Neural cell (in vitro differentiated cells): ENCODE measurements at regions not wholly inside any gene's neighbourhood (a gene's known extent, or its start where the extent isn't known, plus 50 kb on each side); places are given as distances from the start of the nearest gene placed in this dataset.
"Not testable (repeated sequence)": the region's sequence is repeated elsewhere in the genome, so short reads cannot be mapped to it uniquely, and the experiment has no call there.

ENCODE experiments used
- H2AFZ ChIP-seq: fragments of 200-600, 300-800 bp; sonication (generic), shearing (Covaris generic); 2 replicates; pipeline ENCODE4 v1.6.0; 2014; ENCODE audit warnings: low read depth, mild to moderate bottlenecking, antibody characterized with exemption, low read length, moderate library complexity
- H3F3A ChIP-seq: fragments of 200-600 bp; shearing (Covaris generic); 2 replicates; pipeline ENCODE4 v1.6.1; 2016; ENCODE audit warnings: mild to moderate bottlenecking, moderate library complexity, mixed read lengths, antibody characterized with exemption, low read length; ENCODE audit not compliant: insufficient read depth, poor library complexity, severe bottlenecking
- H3K27ac ChIP-seq: fragments of 200-600, 300-800 bp; sonication (generic), shearing (Covaris generic); 2 replicates; pipeline ENCODE4 v1.5.1; 2014; ENCODE audit warnings: mild to moderate bottlenecking, low read length, moderate library complexity
- H3K27me3 ChIP-seq: fragments of 300-800, 200-600 bp; sonication (generic), shearing (Covaris generic); 2 replicates; pipeline ENCODE4 v1.6.0; 2014; ENCODE audit warnings: mild to moderate bottlenecking, low read depth, low read length, moderate library complexity; ENCODE audit not compliant: insufficient read depth
- H3K36me3 ChIP-seq: fragments of 300-800, 200-600 bp; sonication (generic), shearing (Covaris generic); 2 replicates; pipeline ENCODE4 v1.5.1; 2014; ENCODE audit warnings: mild to moderate bottlenecking, antibody characterized with exemption, low read length, moderate library complexity; ENCODE audit not compliant: insufficient read depth
- H3K4me2 ChIP-seq: fragments of 300-800, 200-600 bp; sonication (generic), shearing (Covaris generic); 2 replicates; pipeline ENCODE4 v1.6.0; 2014; ENCODE audit warnings: mild to moderate bottlenecking, low read length
- H3K4me3 ChIP-seq: fragments of 300-800, 200-600 bp; sonication (generic), shearing (Covaris generic); 2 replicates; pipeline ENCODE4 v1.5.1; 2014; ENCODE audit warnings: mild to moderate bottlenecking, low read length, moderate library complexity
- H3K79me2 ChIP-seq: fragments of 200-600 bp; shearing (Covaris generic); replicated peaks from 2 replicates; pipeline ENCODE4 v1.6.0; 2014; ENCODE audit warnings: mild to moderate bottlenecking, low read length, moderate library complexity; ENCODE audit not compliant: insufficient read depth
- H3K9ac ChIP-seq: fragments of 300-800, 200-600 bp; sonication (generic), shearing (Covaris generic); 2 replicates; pipeline ENCODE4 v1.6.1; 2016; ENCODE audit warnings: mild to moderate bottlenecking, low read length, mixed read lengths
- H3K9me2 ChIP-seq: fragments of 200-600 bp; shearing (Covaris generic); 2 replicates; pipeline ENCODE4 v1.6.1; 2016; ENCODE audit warnings: mild to moderate bottlenecking, low read length, mixed read lengths; ENCODE audit not compliant: insufficient read depth
- H3K9me3 ChIP-seq: fragments of 200-600, 300-800 bp; sonication (generic), shearing (Covaris generic); 2 replicates; pipeline ENCODE4 v1.6.1; 2016; ENCODE audit warnings: mild to moderate bottlenecking, mixed run types, low read length, moderate library complexity, mixed read lengths
- H4K20me1 ChIP-seq: fragments of 200-600 bp; shearing (Covaris generic); 2 replicates; pipeline ENCODE4 v1.6.1; 2016; ENCODE audit warnings: mild to moderate bottlenecking, mixed run types; ENCODE audit not compliant: insufficient read depth
- EP300 ChIP-seq: fragments of 450-650 bp; conservative IDR thresholded peaks from 2 replicates; pipeline ENCODE4 v1.6.1; 2014; ENCODE audit warnings: antibody characterized with exemption, mild to moderate bottlenecking, moderate library complexity; ENCODE audit not compliant: poor library complexity, severe bottlenecking
- EZH2 ChIP-seq: fragments of 200-600, 300-800 bp; shearing (Covaris generic), sonication (generic); IDR thresholded peaks from 2 replicates; pipeline ENCODE4 v1.6.1; 2014; ENCODE audit warnings: antibody characterized with exemption, low read length, borderline replicate concordance, mild to moderate bottlenecking; ENCODE audit not compliant: insufficient read depth, poor library complexity, severe bottlenecking
- MXI1 ChIP-seq: fragments of 450-650 bp; conservative IDR thresholded peaks from 2 replicates; pipeline ENCODE4 v1.6.1; 2014; ENCODE audit warnings: antibody characterized with exemption, mild to moderate bottlenecking; ENCODE audit not compliant: poor library complexity, severe bottlenecking
- POLR2AphosphoS5 ChIP-seq: IDR thresholded peaks from 2 replicates; pipeline ENCODE4 v1.6.1; 2012
- RAD21 ChIP-seq: fragments of 450-650 bp; conservative IDR thresholded peaks from 2 replicates; pipeline ENCODE4 v1.6.1; 2014; ENCODE audit warnings: antibody characterized with exemption, mild to moderate bottlenecking, moderate library complexity
- SMC3 ChIP-seq: fragments of 450-650 bp; conservative IDR thresholded peaks from 2 replicates; pipeline ENCODE4 v1.6.1; 2014; ENCODE audit warnings: antibody characterized with exemption, mild to moderate bottlenecking, moderate library complexity; ENCODE audit not compliant: poor library complexity
- TAF1 ChIP-seq: IDR thresholded peaks from 2 replicates; pipeline ENCODE4 v1.6.1; 2012; ENCODE audit warnings: low read depth
- TF ChIP-seq, protein P1 (sequence below): fragments of 450-650 bp; IDR thresholded peaks from 2 replicates; pipeline ENCODE4 v1.5.1; 2014; ENCODE audit warnings: antibody characterized with exemption, mild to moderate bottlenecking, moderate library complexity; ENCODE audit not compliant: poor library complexity, severe bottlenecking
- TF ChIP-seq, protein P2 (sequence below): IDR thresholded peaks from 2 replicates; pipeline ENCODE4 v1.6.1; 2012; ENCODE audit warnings: borderline replicate concordance

DNA sequence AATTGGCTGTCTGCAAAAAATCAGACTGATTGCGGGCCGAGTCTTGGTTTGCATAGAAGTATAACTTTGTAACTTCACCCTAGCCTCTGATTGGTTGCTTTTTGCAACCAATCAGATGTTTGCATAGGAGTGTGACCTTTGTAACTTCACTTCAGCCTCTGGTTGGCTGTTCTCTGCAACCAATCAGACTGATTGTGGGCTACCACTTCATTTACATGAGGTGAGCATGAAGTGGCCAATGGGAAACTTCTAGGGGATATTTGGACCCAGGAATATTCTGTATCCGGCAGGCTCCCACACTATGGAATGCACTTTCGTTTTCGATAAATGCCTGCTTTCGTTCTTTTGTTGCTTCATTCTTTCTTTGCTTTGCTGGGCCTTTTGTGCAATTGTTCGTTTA, 667.7 kb downstream of the FAM133A start:
- H3K9ac ChIP-seq, H3K4me3 ChIP-seq, H2AFZ ChIP-seq, H3K9me3 ChIP-seq, H3K4me2 ChIP-seq, H3K27me3 ChIP-seq, H3K79me2 ChIP-seq, H4K20me1 ChIP-seq, H3K9me2 ChIP-seq, H3F3A ChIP-seq, H3K36me3 ChIP-seq, H3K27ac ChIP-seq: not testable (repeated sequence)

DNA sequence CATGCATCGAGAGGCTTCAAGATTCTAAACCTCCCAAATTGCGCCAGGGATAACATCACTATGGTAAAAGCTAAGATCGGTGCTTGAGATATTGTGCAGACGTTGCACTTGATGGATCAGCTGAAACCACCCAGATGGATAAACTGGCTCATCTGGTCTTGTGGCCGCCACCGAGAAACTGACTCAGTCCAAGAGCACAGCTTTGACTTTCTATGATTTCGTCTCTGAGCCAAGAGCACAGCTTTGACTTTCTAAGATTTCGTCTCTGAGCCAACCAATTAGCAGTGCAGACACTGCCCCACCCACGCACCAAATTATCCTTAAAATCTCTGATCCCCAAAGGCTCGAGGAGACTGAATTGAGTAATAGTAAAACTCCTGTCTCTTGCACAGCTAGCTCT, 687.2 kb downstream of the FAM133A start:
- Histone ChIP-seq H4K20me1 (no peaks in the 10 kb centered on the region), H3K36me3 (no peaks in the 10 kb centered on the region), H3K79me2 (no peaks in the 10 kb centered on the region), H2AFZ (no peak overlapping the region), H3K9me3 (no peaks in the 10 kb centered on the region), H3K4me2 (no peak overlapping the region), H3K27me3 (no peaks in the 10 kb centered on the region), H3K4me3 (no peak overlapping the region), H3K9me2 (no peaks in the 10 kb centered on the region), H3K27ac (no peak overlapping the region), H3K9ac (no peak overlapping the region), H3F3A (no peaks in the 10 kb centered on the region)
- TF ChIP-seq RAD21: no peak
- TF ChIP-seq POLR2AphosphoS5: no peak
- TF ChIP-seq, protein P1, sequence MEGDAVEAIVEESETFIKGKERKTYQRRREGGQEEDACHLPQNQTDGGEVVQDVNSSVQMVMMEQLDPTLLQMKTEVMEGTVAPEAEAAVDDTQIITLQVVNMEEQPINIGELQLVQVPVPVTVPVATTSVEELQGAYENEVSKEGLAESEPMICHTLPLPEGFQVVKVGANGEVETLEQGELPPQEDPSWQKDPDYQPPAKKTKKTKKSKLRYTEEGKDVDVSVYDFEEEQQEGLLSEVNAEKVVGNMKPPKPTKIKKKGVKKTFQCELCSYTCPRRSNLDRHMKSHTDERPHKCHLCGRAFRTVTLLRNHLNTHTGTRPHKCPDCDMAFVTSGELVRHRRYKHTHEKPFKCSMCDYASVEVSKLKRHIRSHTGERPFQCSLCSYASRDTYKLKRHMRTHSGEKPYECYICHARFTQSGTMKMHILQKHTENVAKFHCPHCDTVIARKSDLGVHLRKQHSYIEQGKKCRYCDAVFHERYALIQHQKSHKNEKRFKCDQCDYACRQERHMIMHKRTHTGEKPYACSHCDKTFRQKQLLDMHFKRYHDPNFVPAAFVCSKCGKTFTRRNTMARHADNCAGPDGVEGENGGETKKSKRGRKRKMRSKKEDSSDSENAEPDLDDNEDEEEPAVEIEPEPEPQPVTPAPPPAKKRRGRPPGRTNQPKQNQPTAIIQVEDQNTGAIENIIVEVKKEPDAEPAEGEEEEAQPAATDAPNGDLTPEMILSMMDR: no peak
- no peak for TF ChIP-seq TAF1
- TF ChIP-seq MXI1: no peak
- no peak for TF ChIP-seq EP300
- TF ChIP-seq EZH2: no peak
- TF ChIP-seq SMC3: no peak
- TF ChIP-seq, protein P2, sequence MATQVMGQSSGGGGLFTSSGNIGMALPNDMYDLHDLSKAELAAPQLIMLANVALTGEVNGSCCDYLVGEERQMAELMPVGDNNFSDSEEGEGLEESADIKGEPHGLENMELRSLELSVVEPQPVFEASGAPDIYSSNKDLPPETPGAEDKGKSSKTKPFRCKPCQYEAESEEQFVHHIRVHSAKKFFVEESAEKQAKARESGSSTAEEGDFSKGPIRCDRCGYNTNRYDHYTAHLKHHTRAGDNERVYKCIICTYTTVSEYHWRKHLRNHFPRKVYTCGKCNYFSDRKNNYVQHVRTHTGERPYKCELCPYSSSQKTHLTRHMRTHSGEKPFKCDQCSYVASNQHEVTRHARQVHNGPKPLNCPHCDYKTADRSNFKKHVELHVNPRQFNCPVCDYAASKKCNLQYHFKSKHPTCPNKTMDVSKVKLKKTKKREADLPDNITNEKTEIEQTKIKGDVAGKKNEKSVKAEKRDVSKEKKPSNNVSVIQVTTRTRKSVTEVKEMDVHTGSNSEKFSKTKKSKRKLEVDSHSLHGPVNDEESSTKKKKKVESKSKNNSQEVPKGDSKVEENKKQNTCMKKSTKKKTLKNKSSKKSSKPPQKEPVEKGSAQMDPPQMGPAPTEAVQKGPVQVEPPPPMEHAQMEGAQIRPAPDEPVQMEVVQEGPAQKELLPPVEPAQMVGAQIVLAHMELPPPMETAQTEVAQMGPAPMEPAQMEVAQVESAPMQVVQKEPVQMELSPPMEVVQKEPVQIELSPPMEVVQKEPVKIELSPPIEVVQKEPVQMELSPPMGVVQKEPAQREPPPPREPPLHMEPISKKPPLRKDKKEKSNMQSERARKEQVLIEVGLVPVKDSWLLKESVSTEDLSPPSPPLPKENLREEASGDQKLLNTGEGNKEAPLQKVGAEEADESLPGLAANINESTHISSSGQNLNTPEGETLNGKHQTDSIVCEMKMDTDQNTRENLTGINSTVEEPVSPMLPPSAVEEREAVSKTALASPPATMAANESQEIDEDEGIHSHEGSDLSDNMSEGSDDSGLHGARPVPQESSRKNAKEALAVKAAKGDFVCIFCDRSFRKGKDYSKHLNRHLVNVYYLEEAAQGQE: no peak

DNA sequence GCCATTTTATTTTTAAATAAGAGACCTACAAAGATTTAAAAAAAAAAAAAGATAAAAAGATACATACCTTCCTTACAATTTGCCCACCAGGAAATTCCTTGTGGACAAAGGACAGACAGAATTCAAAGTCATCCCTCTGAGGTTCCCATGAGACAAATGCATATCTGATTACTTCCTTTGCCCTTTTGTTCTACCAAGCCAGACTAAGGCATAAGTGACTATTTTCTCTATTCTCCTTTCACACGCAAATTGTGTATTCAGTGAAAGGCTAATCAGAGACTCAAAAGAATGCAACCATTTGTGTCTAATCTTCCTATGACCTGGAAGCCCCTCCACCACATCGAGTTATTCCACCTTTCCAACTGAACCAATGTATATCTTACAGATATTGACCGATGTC, 691.7 kb downstream of the FAM133A start:
- no peaks in the 10 kb centered on the region for H3K9me3 ChIP-seq
- no peak overlapping the region for H2AFZ ChIP-seq
- no peaks in the 10 kb centered on the region for H3K27me3 ChIP-seq
- no peak overlapping the region for H3K9ac ChIP-seq
- H3K36me3 ChIP-seq: no peaks in the 10 kb centered on the region
- no peak for TF ChIP-seq RAD21
- TF ChIP-seq TAF1: no peak
- no peak for TF ChIP-seq SMC3
- TF ChIP-seq MXI1: no peak
- no peak for TF ChIP-seq POLR2AphosphoS5
- TF ChIP-seq, protein P1: no peak
- no peak for TF ChIP-seq EZH2
- TF ChIP-seq, protein P2: no peak
- TF ChIP-seq EP300: no peak
- H3K79me2 ChIP-seq: no peaks in the 10 kb centered on the region
- no peaks in the 10 kb centered on the region for H4K20me1 ChIP-seq
- H3K4me3 ChIP-seq: no peak overlapping the region
- no peaks in the 10 kb centered on the region for H3K9me2 ChIP-seq
- H3K27ac ChIP-seq: no peak overlapping the region
- H3K4me2 ChIP-seq: no peak overlapping the region
- no peaks in the 10 kb centered on the region for H3F3A ChIP-seq
